HG03196 (cell line): ENCODE measurements at regions not wholly inside any gene's neighbourhood (a gene's known extent, or its start where the extent isn't known, plus 50 kb on each side); places are given as distances from the start of the nearest gene placed in this dataset.
"Not testable (repeated sequence)": the region's sequence is repeated elsewhere in the genome, so short reads cannot be mapped to it uniquely, and the experiment has no call there.

Experiments used
- ATAC-seq: cut with Tn5 transposase; IDR thresholded peaks from one replicate; pipeline ENCODE4 v1.9.1; 2021; ENCODE audit not compliant: unreplicated experiment

GRCh38 chr15:59835776-59836175, 146.7 kb upstream of the BNIP2 start:
- ATAC-seq = no peak

- no peak for ATAC-seq
These were observed 145.4 kb upstream of the BNIP2 start for GRCh38 chr15:59834528-59834927.

GRCh38 chr15:59833366-59833765, 144.2 kb upstream of the BNIP2 start:
- no peak for ATAC-seq

- ATAC-seq = no peak
These were observed 141.8 kb upstream of the BNIP2 start for GRCh38 chr15:59830873-59831272.

- ATAC-seq = no peak
These were observed 141.0 kb upstream of the BNIP2 start for GRCh38 chr15:59830098-59830497.

GRCh38 chr15:59828861-59829260, 139.7 kb upstream of the BNIP2 start:
- no peak for ATAC-seq

GRCh38 chr15:59828263-59828662, 139.1 kb upstream of the BNIP2 start:
- ATAC-seq = no peak

GRCh38 chr15:59825901-59826300, 136.8 kb upstream of the BNIP2 start:
- ATAC-seq = no peak

GRCh38 chr15:59821286-59821685, 132.2 kb upstream of the BNIP2 start:
- ATAC-seq = no peak

- no peak for ATAC-seq
These were observed 130.0 kb upstream of the BNIP2 start for GRCh38 chr15:59819092-59819491.

GRCh38 chr15:59818336-59818735, 129.2 kb upstream of the BNIP2 start:
- ATAC-seq = no peak

GRCh38 chr15:59817834-59818233, 128.7 kb upstream of the BNIP2 start:
- no peak for ATAC-seq

GRCh38 chr15:59817053-59817452, 127.9 kb upstream of the BNIP2 start:
- ATAC-seq = no peak

GRCh38 chr15:59814409-59814808, 125.3 kb upstream of the BNIP2 start:
- ATAC-seq = no peak

GRCh38 chr15:59812889-59813288, 123.8 kb upstream of the BNIP2 start:
- ATAC-seq = no peak

GRCh38 chr15:59812250-59812870, 123.2 kb upstream of the BNIP2 start:
- ATAC-seq = no peak

- ATAC-seq = not testable (repeated sequence)
These were observed 114.3 kb upstream of the BNIP2 start for GRCh38 chr15:59803293-59803966.

- ATAC-seq = no peak
These were observed 112.5 kb upstream of the BNIP2 start for GRCh38 chr15:59801649-59802048.

GRCh38 chr15:59798605-59798917, 109.4 kb upstream of the BNIP2 start:
- ATAC-seq = no peak

GRCh38 chr15:59797756-59798604, 108.9 kb upstream of the BNIP2 start:
- ATAC-seq = no peak

- ATAC-seq = no peak
These were observed 105.2 kb upstream of the BNIP2 start for GRCh38 chr15:59794229-59794886.

GRCh38 chr15:59792359-59792758, 103.2 kb upstream of the BNIP2 start:
- no peak for ATAC-seq
